Fibroblast of lung (primary cell): ENCODE measurements at regions not wholly inside any gene's neighbourhood (a gene's known extent, or its start where the extent isn't known, plus 50 kb on each side); places are given as distances from the start of the nearest gene placed in this dataset.

Experiments
- DNase-seq, 2 donors: peaks; one replicate each; pipeline versions ENCODE4 v3.0.0 to v3.0.0-alpha.2; 2010; ENCODE audit warnings: low read depth in 2 of 2
- H2AFZ ChIP-seq: 2 replicates; pipeline ENCODE4 v1.5.1; 2012; ENCODE audit warnings: low read length, control low read depth, inconsistent platforms
- H3K27ac ChIP-seq: 2 replicates; pipeline ENCODE4 v1.5.1; 2011; ENCODE audit warnings: low read length, control low read depth; ENCODE audit not compliant: insufficient read depth
- H3K27me3 ChIP-seq: 2 replicates; pipeline ENCODE4 v1.5.1; 2011; ENCODE audit warnings: mild to moderate bottlenecking, low read length; ENCODE audit not compliant: control insufficient read depth, insufficient read depth
- H3K36me3 ChIP-seq: 2 replicates; pipeline ENCODE4 v1.5.1; 2011; ENCODE audit warnings: low read length; ENCODE audit not compliant: control insufficient read depth, insufficient read depth
- H3K4me1 ChIP-seq: 2 replicates; pipeline ENCODE4 v1.5.1; 2011; ENCODE audit warnings: low read length; ENCODE audit not compliant: control insufficient read depth, insufficient read depth; ENCODE audit errors: extremely low read depth
- H3K4me2 ChIP-seq: 2 replicates; pipeline ENCODE4 v1.5.1; 2011; ENCODE audit warnings: low read length, control low read depth; ENCODE audit not compliant: insufficient read depth; ENCODE audit errors: extremely low read depth
- H3K4me3 ChIP-seq, 4 experiments: fragments of 200-600 bp in 1 of 4; sonication (generic) in 1 of 4; replicated peaks in 1 of 4; 2 replicates each; pipeline ENCODE4 v1.5.1; 2011 to 2016; ENCODE audit warnings: low read length in 4 of 4, low read depth in 3 of 4, mild to moderate bottlenecking in 3 of 4, control low read depth in 2 of 4, inconsistent platforms in 1 of 4, mixed read lengths in 1 of 4; ENCODE audit not compliant: insufficient read depth in 1 of 4; ENCODE audit errors: control extremely low read depth in 1 of 4
- H3K79me2 ChIP-seq: 2 replicates; pipeline ENCODE4 v1.5.1; 2012; ENCODE audit warnings: mild to moderate bottlenecking, low read length, inconsistent platforms; ENCODE audit not compliant: control insufficient read depth, insufficient read depth
- H3K9ac ChIP-seq: 2 replicates; pipeline ENCODE4 v1.5.1; 2011; ENCODE audit warnings: mild to moderate bottlenecking, low read length, control low read depth; ENCODE audit not compliant: insufficient read depth
- H3K9me3 ChIP-seq: 2 replicates; pipeline ENCODE4 v1.5.1; 2012; ENCODE audit warnings: low read depth, low read length; ENCODE audit not compliant: control insufficient read depth, insufficient read depth
- H4K20me1 ChIP-seq: 2 replicates; pipeline ENCODE4 v1.5.1; 2011; ENCODE audit warnings: low read length; ENCODE audit not compliant: control insufficient read depth, insufficient read depth; ENCODE audit errors: extremely low read depth
- CTCF ChIP-seq, 2 donors: IDR thresholded peaks in 1 of 2; conservative IDR thresholded peaks in 1 of 2; 1 replicate in 1 of 2; 2 replicates in 1 of 2; pipeline ENCODE4 v1.5.1; 2011 to 2012; ENCODE audit warnings: low read length in 2 of 2, control low read depth in 1 of 2, inconsistent platforms in 1 of 2, low read depth in 1 of 2, mild to moderate bottlenecking in 1 of 2
- EZH2 ChIP-seq: IDR thresholded peaks from 2 replicates; pipeline ENCODE4 v1.5.1; 2012; ENCODE audit warnings: low read length, control low read depth, mild to moderate bottlenecking; ENCODE audit errors: missing control alignments

- Histone ChIP-seq H3K9me3 (no peaks in the 10 kb centered on the region), H3K4me2 (no peak overlapping the region), H3K27me3 (no peaks in the 10 kb centered on the region), H3K4me3 (no peak overlapping the region), H4K20me1 (no peaks in the 10 kb centered on the region), H3K27ac (no peak overlapping the region), H3K79me2 (no peaks in the 10 kb centered on the region), H2AFZ (no peak overlapping the region), H3K36me3 (no peaks in the 10 kb centered on the region), H3K9ac (no peak overlapping the region), H3K4me1 (no peaks in the 10 kb centered on the region)
- DNase-seq: no peak
- TF ChIP-seq EZH2 (no peak), CTCF (conservative IDR thresholded peaks at IDR 0.05 in 1 of 2, IDR thresholded peaks at IDR 0.05 in 1 of 2; ENCODE audit: low read depth in 1 of 2, low read length in 2 of 2) (no peak)
Observed at GRCh38 chr12:97642911-97643310, 180.3 kb downstream of the RMST start.

GRCh38 chr12:97643924-97644323 lies 181.3 kb downstream of the RMST start:
- Histone ChIP-seq H3K27me3 (no peaks in the 10 kb centered on the region), H2AFZ (no peak overlapping the region), H3K9ac (no peak overlapping the region), H3K4me3 (no peak overlapping the region), H3K4me2 (no peak overlapping the region), H4K20me1 (no peaks in the 10 kb centered on the region), H3K4me1 (no peaks in the 10 kb centered on the region), H3K36me3 (no peaks in the 10 kb centered on the region), H3K27ac (no peak overlapping the region), H3K9me3 (no peaks in the 10 kb centered on the region), H3K79me2 (no peaks in the 10 kb centered on the region)
- TF ChIP-seq CTCF (conservative IDR thresholded peaks at IDR 0.05 in 1 of 2, IDR thresholded peaks at IDR 0.05 in 1 of 2; ENCODE audit: low read depth in 1 of 2, low read length in 2 of 2) (no peak), EZH2 (no peak)
- DNase-seq: no peak

GRCh38 chr12:97645726-97646125 lies 183.1 kb downstream of the RMST start:
- H3K79me2 ChIP-seq: no peaks in the 10 kb centered on the region

More at GRCh38 chr12:97645726-97646125, 183.1 kb downstream of the RMST start:
- H3K27me3 ChIP-seq: no peaks in the 10 kb centered on the region
- DNase-seq: peak in 1 of 2 donors; percentile 24
- no peaks in the 10 kb centered on the region for H4K20me1 ChIP-seq
- no peaks in the 10 kb centered on the region for H3K36me3 ChIP-seq
- no peak overlapping the region for H3K9ac ChIP-seq
- H3K4me3 ChIP-seq: no peak overlapping the region
- H2AFZ ChIP-seq: no peak overlapping the region
- no peak overlapping the region for H3K4me2 ChIP-seq
- TF ChIP-seq EZH2 (no peak), CTCF (conservative IDR thresholded peaks at IDR 0.05 in 1 of 2, IDR thresholded peaks at IDR 0.05 in 1 of 2; ENCODE audit: low read depth in 1 of 2, low read length in 2 of 2) (no peak)
- H3K4me1 ChIP-seq: no peaks in the 10 kb centered on the region
- H3K27ac ChIP-seq: no peak overlapping the region
- no peaks in the 10 kb centered on the region for H3K9me3 ChIP-seq
